ENCODE measurements at regions not wholly inside any gene's neighbourhood (a gene's known extent, or its start where the extent isn't known, plus 50 kb on each side); places are given as distances from the start of the nearest gene placed in this dataset.
"Not testable (repeated sequence)": the region's sequence is repeated elsewhere in the genome, so short reads cannot be mapped to it uniquely, and the experiment has no call there.

DNA sequence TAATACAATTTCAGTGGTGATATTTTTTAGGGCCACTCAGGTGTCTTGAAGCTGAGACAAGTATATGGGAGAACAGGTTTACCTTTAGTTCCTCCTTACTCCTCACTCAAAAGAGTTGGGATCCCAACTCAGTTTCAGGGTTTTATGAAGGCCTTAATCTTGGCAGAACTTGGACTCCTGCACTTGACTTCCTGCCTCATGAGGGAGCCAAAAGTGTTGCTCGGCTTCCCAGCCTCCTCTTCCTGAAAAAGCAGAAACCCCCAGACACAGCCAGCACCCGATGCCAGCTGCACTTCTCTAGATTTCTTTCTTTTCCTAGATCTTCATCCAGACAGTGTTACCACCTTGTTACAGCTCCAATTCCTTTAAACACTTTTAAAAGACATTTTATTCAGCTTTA is 70.8 kb upstream of the TMPRSS2 start:
- DNase-seq (ENCODE audit: insufficient read length, low spot score) = no peak
- FAIRE-seq = no peak
- no peak for TF ChIP-seq POU2F2 (IDR thresholded peaks at IDR 0.05; ENCODE audit: low read depth, low read length)
- TF ChIP-seq TAF1 (IDR thresholded peaks at IDR 0.05; ENCODE audit: low read depth, low read length) = no peak
- TF ChIP-seq POLR2AphosphoS5 (IDR thresholded peaks at IDR 0.05; ENCODE audit: low read depth, low read length) = no peak
- TF ChIP-seq SPI1 (IDR thresholded peaks at IDR 0.05; ENCODE audit: low read depth, low read length) = no peak
- TF ChIP-seq PAX5 (IDR thresholded peaks at IDR 0.05; ENCODE audit: insufficient read depth, low read length, severe bottlenecking) = no peak
- TF ChIP-seq POLR2A (IDR thresholded peaks at IDR 0.05; ENCODE audit: low read depth, low read length) = no peak

DNA sequence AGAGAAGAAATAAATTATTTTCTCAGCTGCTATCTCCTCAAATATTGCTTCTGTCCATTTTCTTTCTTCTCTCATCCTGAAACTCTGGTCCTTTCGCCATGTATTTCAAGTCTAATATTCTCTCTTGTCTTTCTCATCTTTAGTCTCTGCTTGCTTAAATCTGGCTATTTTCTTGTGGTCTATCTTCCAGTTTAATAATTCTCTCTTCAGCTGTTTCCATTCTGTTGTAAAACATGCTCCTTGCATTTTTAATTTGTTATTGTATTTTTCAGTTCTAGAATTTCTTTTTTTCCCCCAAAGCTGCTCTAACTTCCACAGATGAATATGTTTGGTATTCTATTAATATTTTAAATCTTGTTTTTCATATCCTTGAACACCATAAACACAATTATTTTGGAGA is 70.1 kb upstream of the TMPRSS2 start:
- DNase-seq (ENCODE audit: insufficient read length, low spot score) (no peak), FAIRE-seq (no peak)
- TF ChIP-seq TAF1 (IDR thresholded peaks at IDR 0.05; ENCODE audit: low read depth, low read length) = no peak
- TF ChIP-seq POU2F2 (IDR thresholded peaks at IDR 0.05; ENCODE audit: low read depth, low read length) = no peak
- TF ChIP-seq POLR2A (IDR thresholded peaks at IDR 0.05; ENCODE audit: low read depth, low read length) = no peak
- no peak for TF ChIP-seq POLR2AphosphoS5 (IDR thresholded peaks at IDR 0.05; ENCODE audit: low read depth, low read length)
- TF ChIP-seq SPI1 (IDR thresholded peaks at IDR 0.05; ENCODE audit: low read depth, low read length) = no peak
- no peak for TF ChIP-seq PAX5 (IDR thresholded peaks at IDR 0.05; ENCODE audit: insufficient read depth, low read length, severe bottlenecking)

DNA sequence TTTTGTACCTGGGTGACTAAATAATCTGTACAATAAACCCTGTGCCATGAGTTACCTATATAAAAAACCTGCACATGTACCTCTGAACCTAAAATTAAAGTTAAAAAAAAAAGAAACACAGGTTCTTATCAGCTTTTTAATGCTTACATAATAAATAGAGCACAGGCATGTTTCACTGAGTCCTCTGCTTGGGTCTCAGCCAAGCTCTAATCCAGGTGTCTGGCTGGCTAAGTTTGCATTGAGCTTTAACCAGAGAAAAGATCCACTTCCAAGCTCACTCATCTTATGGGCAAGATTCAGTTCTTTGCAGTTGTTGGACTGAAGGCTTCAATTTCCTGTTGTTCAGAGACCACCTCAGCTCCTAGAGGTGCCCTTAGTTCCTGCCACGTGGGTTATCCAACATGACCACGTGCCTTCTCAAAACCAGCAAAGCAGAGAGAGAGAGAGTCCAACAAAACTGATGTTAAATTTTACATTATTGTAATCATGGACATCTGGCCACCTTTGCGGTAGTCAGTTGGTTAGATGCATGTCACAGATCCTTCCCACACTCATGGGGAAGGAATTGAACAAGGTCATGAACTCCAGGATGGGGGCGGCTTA is 68.2 kb upstream of the TMPRSS2 start:
- no peak for DNase-seq (ENCODE audit: insufficient read length, low spot score)
- no peak for FAIRE-seq

DNA sequence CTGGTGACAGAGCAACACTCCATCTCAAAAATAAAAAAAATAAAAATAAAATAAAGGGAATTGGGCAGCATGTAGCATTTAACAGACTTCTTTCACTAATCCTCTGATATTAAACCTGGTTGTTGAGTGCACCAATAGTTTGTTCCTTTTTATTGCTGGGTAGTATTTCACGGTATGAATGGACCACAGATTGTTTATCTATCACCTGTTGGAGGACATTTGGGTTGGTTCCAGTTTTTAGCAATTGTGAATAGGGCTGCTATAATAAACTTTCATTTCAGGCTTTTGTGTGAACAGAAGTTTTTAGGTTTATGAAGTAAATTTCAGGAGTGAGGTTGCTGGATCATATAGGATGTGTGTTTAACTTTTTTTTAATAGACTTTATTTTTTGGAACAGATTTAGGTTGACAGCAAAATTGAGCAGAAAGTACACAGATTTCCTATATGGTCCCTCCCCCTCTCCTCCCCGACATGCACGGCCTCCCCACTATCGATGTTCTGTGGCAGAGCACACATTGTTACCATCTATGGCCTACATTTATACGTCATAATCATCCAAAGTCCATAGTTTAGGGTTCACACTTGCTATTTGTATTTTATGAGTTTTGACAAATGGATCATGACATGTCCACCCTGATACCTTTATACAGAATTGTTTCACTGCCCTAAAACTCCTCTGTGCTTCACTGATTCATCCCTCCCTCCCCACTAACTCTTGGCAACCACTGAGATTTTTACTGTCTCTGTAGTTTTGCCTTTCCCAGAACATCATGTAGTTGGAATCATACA is 66.1 kb upstream of the TMPRSS2 start:
- FAIRE-seq = no peak
- DNase-seq (ENCODE audit: insufficient read length, low spot score) = no peak
- no peak for TF ChIP-seq POLR2AphosphoS5 (IDR thresholded peaks at IDR 0.05; ENCODE audit: low read depth, low read length)

More for the DNA sequence above, 68.2 kb upstream of the TMPRSS2 start:
- TF ChIP-seq POU2F2 (IDR thresholded peaks at IDR 0.05; ENCODE audit: low read depth, low read length) = no peak
- no peak for TF ChIP-seq TAF1 (IDR thresholded peaks at IDR 0.05; ENCODE audit: low read depth, low read length)
- no peak for TF ChIP-seq SPI1 (IDR thresholded peaks at IDR 0.05; ENCODE audit: low read depth, low read length)
- no peak for TF ChIP-seq PAX5 (IDR thresholded peaks at IDR 0.05; ENCODE audit: insufficient read depth, low read length, severe bottlenecking)
- TF ChIP-seq POLR2A (IDR thresholded peaks at IDR 0.05; ENCODE audit: low read depth, low read length) = no peak
- TF ChIP-seq POLR2AphosphoS5 (IDR thresholded peaks at IDR 0.05; ENCODE audit: low read depth, low read length) = no peak

DNA sequence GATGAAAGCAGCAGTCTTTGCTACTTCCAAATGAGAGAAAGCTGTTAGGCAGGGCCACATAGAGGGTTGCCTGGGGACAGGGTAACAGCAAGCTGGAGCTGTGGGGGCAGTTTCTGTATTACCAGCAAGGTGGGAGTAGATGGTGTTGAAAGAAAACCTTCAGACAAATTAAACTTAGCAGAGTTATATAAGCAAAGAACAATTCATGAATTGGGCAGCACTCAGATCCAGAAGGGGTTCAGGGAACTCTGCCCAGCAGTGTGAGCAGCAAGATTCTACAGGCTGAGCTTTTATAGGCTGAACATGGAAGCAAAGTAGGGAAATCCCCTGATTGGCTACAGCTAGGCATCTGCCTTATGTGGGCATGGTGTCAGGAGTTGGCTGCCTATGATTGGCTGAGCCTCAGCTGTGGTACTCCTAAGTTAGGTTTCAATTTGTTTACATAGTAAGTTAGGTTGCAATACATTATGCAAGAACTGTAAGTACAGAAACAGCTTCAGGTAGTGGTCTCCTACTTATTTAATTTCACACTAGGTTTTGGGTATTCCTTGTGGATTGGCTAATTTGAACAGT is 64.1 kb upstream of the TMPRSS2 start:
- no peak for FAIRE-seq
- no peak for TF ChIP-seq SPI1 (IDR thresholded peaks at IDR 0.05; ENCODE audit: low read depth, low read length)
- TF ChIP-seq PAX5 (IDR thresholded peaks at IDR 0.05; ENCODE audit: insufficient read depth, low read length, severe bottlenecking) = no peak
- no peak for TF ChIP-seq POU2F2 (IDR thresholded peaks at IDR 0.05; ENCODE audit: low read depth, low read length)
- TF ChIP-seq POLR2A (IDR thresholded peaks at IDR 0.05; ENCODE audit: low read depth, low read length) = no peak
- no peak for TF ChIP-seq TAF1 (IDR thresholded peaks at IDR 0.05; ENCODE audit: low read depth, low read length)
- TF ChIP-seq POLR2AphosphoS5 (IDR thresholded peaks at IDR 0.05; ENCODE audit: low read depth, low read length) = no peak
- DNase-seq (ENCODE audit: insufficient read length, low spot score) = no peak

DNA sequence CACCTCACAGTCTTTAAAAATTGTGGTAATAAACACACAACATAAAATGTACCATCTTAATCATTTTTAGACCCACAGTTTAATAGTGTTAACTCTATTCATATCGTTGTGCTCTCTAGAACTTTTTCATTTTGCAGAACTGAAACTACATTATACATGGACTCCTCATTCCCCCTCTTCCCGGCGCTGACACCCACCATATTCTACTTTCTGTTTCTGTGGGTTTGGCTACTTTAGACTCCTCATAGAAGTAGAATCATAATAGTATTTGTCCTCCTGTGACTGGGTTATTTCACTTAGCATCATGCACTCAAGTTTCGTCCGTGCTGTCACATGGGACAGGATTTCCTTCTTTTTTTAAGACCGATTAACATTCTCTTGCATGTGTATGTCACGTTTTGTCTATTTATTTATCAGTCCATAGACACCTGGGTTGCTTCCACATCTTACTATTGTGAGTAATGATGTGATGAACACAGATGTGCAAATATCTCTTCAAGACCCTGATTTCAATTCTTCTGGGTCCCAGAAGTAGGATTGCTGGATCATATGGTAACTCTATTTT is 62.9 kb upstream of the TMPRSS2 start:
- FAIRE-seq = no peak
- TF ChIP-seq POU2F2 (IDR thresholded peaks at IDR 0.05; ENCODE audit: low read depth, low read length) = no peak
- no peak for TF ChIP-seq TAF1 (IDR thresholded peaks at IDR 0.05; ENCODE audit: low read depth, low read length)
- no peak for TF ChIP-seq POLR2AphosphoS5 (IDR thresholded peaks at IDR 0.05; ENCODE audit: low read depth, low read length)
- TF ChIP-seq SPI1 (IDR thresholded peaks at IDR 0.05; ENCODE audit: low read depth, low read length) = peak; percentile 95
- no peak for TF ChIP-seq PAX5 (IDR thresholded peaks at IDR 0.05; ENCODE audit: insufficient read depth, low read length, severe bottlenecking)
- TF ChIP-seq POLR2A (IDR thresholded peaks at IDR 0.05; ENCODE audit: low read depth, low read length) = no peak

DNA sequence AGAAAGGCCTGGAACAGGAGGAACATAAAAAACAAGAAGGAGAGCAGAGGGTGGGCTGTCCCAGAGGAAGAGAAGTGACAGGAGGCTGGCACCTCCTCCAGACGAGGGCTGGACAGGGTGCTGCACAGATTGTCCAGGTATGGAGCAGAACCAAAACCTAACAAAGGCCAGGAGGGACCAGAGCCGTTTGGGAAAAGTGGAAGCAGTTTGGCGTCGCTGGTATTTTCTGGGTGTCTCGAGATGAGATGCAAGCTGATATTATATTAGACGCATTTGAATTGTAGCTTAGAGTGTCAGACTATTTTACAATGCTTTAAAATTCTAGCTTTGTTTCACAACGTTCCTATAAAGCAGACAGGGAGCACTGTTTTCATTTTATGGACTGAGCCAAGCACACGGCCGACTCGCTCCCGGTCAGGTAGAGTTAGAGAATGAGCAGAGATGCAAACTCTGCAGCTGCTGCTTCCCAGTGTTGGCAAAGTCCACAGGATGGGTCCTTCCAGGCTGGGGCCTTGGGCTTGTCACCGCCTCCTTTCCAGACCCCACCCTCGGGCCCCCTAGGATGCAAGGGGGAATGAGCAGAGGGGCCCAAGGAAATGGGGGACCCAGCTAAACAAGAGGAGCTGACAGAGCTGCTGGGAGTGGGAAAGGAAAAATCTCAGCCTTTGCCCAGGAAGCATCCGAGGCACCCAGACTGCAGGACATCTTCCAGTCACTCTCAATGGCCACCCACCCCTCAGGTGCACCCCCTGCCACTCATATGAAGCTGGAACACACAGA is 60.8 kb upstream of the TMPRSS2 start:
- TF ChIP-seq POLR2AphosphoS5 (IDR thresholded peaks at IDR 0.05; ENCODE audit: low read depth, low read length) = no peak
- no peak for TF ChIP-seq POU2F2 (IDR thresholded peaks at IDR 0.05; ENCODE audit: low read depth, low read length)
- no peak for TF ChIP-seq SPI1 (IDR thresholded peaks at IDR 0.05; ENCODE audit: low read depth, low read length)
- TF ChIP-seq PAX5 (IDR thresholded peaks at IDR 0.05; ENCODE audit: insufficient read depth, low read length, severe bottlenecking) = no peak
- TF ChIP-seq POLR2A (IDR thresholded peaks at IDR 0.05; ENCODE audit: low read depth, low read length) = no peak
- TF ChIP-seq TAF1 (IDR thresholded peaks at IDR 0.05; ENCODE audit: low read depth, low read length) = no peak
- FAIRE-seq = no peak
- no peak for DNase-seq (ENCODE audit: insufficient read length, low spot score)

More for the DNA sequence above, 62.9 kb upstream of the TMPRSS2 start:
- DNase-seq (ENCODE audit: insufficient read length, low spot score) = no peak

DNA sequence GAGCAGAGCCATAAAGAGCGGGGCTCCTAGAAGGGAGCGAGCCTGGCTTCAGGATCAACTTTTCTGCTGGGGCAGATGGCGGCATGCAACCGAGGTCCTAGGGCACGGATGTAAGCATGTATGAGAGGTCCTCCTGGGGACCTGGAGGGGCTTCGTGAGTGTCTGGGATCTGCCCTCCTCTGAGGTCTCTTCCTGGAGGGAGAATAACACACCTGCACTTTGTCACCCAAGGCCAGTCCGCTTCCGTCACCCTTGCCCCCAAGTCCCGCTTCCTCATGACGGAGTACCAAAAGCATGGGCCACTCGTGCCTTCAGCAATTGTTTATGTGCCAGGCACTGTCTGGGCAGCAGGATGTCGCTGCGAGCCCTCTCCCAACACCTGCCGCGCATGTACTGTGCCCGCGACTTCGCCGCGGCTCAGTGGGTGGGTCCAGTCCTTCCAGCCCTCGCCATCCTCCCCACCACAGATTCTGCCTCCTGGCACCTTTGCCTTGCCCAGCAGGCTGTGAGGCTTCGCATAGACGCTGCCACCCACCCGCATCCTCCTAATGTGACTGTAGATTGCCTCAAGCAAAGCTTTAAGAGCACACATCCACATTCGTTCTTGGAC is 60.0 kb upstream of the TMPRSS2 start:
- no peak for FAIRE-seq
- no peak for DNase-seq (ENCODE audit: insufficient read length, low spot score)
- TF ChIP-seq PAX5 (IDR thresholded peaks at IDR 0.05; ENCODE audit: insufficient read depth, low read length, severe bottlenecking) (no peak), POU2F2 (IDR thresholded peaks at IDR 0.05; ENCODE audit: low read depth, low read length) (no peak), SPI1 (IDR thresholded peaks at IDR 0.05; ENCODE audit: low read depth, low read length) (no peak), POLR2A (IDR thresholded peaks at IDR 0.05; ENCODE audit: low read depth, low read length) (no peak), POLR2AphosphoS5 (IDR thresholded peaks at IDR 0.05; ENCODE audit: low read depth, low read length) (no peak), TAF1 (IDR thresholded peaks at IDR 0.05; ENCODE audit: low read depth, low read length) (no peak)

DNA sequence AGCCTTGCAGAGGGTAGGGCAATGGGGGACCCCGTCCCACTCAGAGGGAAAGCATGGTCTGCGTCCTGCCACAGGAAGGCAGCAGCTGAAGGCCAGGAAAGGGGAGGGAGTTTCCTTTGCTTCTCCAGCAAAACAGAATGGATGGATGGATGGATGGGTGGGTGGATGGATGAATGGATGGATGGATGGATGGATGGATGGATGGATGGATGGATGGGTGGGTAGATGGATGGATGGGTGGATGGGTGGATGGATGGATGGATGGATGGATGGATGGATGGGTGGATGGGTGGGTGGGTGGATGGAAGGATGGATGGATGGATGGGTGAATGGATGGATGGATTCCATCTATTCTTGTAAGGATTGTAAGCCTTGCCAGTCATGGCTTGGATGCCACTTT is 59.3 kb upstream of the TMPRSS2 start:
- FAIRE-seq; DNase-seq (ENCODE audit: insufficient read length, low spot score): not testable (repeated sequence)

Measured in GM12891 (cell line).